ENCODE measurements at regions not wholly inside any gene's neighbourhood (a gene's known extent, or its start where the extent isn't known, plus 50 kb on each side); places are given as distances from the start of the nearest gene placed in this dataset.

DNA sequence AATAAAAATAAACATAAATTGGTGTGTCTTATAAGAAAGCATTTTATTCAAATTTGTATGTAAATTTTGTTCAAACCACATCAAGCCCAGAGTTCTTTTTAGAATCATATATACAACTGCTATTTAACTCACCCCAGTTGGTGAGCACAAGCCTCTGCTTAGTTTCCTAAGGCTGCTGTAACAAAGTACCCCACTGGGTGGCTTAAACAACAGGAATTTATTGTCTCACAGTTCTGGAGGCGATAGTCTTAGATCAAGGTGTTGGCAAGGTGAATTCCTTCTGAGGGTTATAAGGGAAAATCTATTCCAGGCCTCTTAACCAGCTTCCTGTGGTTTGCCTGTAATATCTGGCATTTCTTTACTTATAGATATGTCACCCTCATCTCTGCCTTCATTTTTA is 1133.5 kb downstream of the OLFM4 start:
- ChIA-PET CTCF (no interaction called here), POLR2A (no interaction called here)
- dilution Hi-C loops (cut with MboI; ENCODE audit: extremely low pct_ligation_motif_present, low sequenced_read_pairs): no loop called here
- Histone ChIP-seq H4K20me1 (replicated peaks; ENCODE audit: control insufficient read depth, extremely low read depth, insufficient read depth, low read length) (no peaks in the 10 kb centered on the region), H3K4me1 (ENCODE audit: control insufficient read depth, extremely low read depth, insufficient read depth, low read length) (no peaks in the 10 kb centered on the region), H3K4me3 (replicated peaks in 1 of 3; ENCODE audit: insufficient read depth in 1 of 3, low read depth in 1 of 3, low read length in 3 of 3) (no peak overlapping the region), H3K4me2 (ENCODE audit: insufficient read depth, low read length) (no peak overlapping the region), H3K9me3 (replicated peaks; ENCODE audit: control insufficient read depth, insufficient read depth, low read length) (no peaks in the 10 kb centered on the region), H3K9ac (replicated peaks; ENCODE audit: extremely low read depth, insufficient read depth, low read length) (no peak overlapping the region), H3K9me1 (replicated peaks; ENCODE audit: control insufficient read depth, extremely low read depth, insufficient read depth, low read length) (no peaks in the 10 kb centered on the region), H3K27ac (ENCODE audit: insufficient read depth, low read depth, low read length) (no peak overlapping the region), H3K27me3 (ENCODE audit: control insufficient read depth in 2 of 2, insufficient read depth in 2 of 2, low read length in 2 of 2) (no peaks in the 10 kb centered on the region), H2AFZ (ENCODE audit: low read depth, low read length) (no peak overlapping the region), H3K36me3 (ENCODE audit: control insufficient read depth in 2 of 2, extremely low read depth in 1 of 2, insufficient read depth in 2 of 2, low read length in 2 of 2) (no peaks in the 10 kb centered on the region), H3K79me2 (ENCODE audit: control insufficient read depth, insufficient read depth, low read length) (no peaks in the 10 kb centered on the region)
- no TSS peak for BruUV-seq (replicated peaks)
- intact Hi-C loops (cut with micrococcal nuclease): no loop called here
- no peak for TF ChIP-seq GATA2 (IDR thresholded peaks at IDR 0.05; ENCODE audit: insufficient read depth, insufficient read length, low read depth, low read length)
- no peak for TF ChIP-seq CTCF (IDR thresholded peaks at IDR 0.05; ENCODE audit: extremely low read depth in 1 of 2, insufficient read depth in 1 of 2, low read depth in 1 of 2, low read length in 2 of 2)
- TF ChIP-seq POLR2AphosphoS5 (IDR thresholded peaks at IDR 0.05; ENCODE audit: insufficient read depth, low read depth, low read length): no peak
- TF ChIP-seq POLR2A (IDR thresholded peaks at IDR 0.05; ENCODE audit: low read depth, low read length): no peak
- DNase-seq (ENCODE audit: low read depth, low spot score): no peak
- no peak for FAIRE-seq

DNA sequence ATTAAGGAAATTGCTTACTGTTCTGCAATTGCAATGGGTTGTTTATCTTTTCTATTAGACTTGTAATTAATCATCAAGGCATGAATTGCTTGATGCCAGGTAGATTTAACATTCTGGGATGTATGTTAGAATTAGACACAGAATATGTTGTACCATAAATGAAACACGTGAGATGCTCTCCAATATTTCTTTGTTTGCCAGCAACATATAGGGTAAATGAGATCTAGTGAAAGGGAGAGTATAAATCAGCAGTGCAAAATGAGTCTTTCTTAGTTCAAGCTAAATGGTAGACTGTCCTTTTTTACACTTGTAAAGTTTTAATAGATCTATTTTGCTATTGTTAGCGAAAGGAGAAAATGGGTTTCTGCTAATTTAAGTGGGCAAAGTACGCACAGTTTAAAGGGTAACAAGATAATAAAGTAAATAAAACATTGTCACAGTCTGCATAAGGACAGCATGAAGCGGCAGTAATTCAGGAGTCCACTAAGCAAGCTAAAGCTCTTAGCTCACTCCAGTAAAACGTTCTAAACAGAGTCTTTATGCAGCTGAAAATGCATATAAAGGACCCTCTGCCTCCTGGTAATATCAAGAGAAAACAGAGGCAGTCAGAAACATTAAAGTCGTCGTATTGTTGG is 1137.1 kb downstream of the OLFM4 start:
- BruUV-seq (replicated peaks): no TSS peak
- Histone ChIP-seq H3K27ac (ENCODE audit: insufficient read depth, low read depth, low read length) (no peak overlapping the region), H3K27me3 (ENCODE audit: control insufficient read depth in 2 of 2, insufficient read depth in 2 of 2, low read length in 2 of 2) (no peaks in the 10 kb centered on the region), H3K4me3 (replicated peaks in 1 of 3; ENCODE audit: insufficient read depth in 1 of 3, low read depth in 1 of 3, low read length in 3 of 3) (no peak overlapping the region), H3K4me1 (ENCODE audit: control insufficient read depth, extremely low read depth, insufficient read depth, low read length) (no peaks in the 10 kb centered on the region), H3K9me3 (replicated peaks; ENCODE audit: control insufficient read depth, insufficient read depth, low read length) (no peaks in the 10 kb centered on the region), H3K36me3 (ENCODE audit: control insufficient read depth in 2 of 2, extremely low read depth in 1 of 2, insufficient read depth in 2 of 2, low read length in 2 of 2) (no peaks in the 10 kb centered on the region), H3K4me2 (ENCODE audit: insufficient read depth, low read length) (no peak overlapping the region), H3K9me1 (replicated peaks; ENCODE audit: control insufficient read depth, extremely low read depth, insufficient read depth, low read length) (no peaks in the 10 kb centered on the region), H3K9ac (replicated peaks; ENCODE audit: extremely low read depth, insufficient read depth, low read length) (no peak overlapping the region), H3K79me2 (ENCODE audit: control insufficient read depth, insufficient read depth, low read length) (no peaks in the 10 kb centered on the region), H2AFZ (ENCODE audit: low read depth, low read length) (no peak overlapping the region), H4K20me1 (replicated peaks; ENCODE audit: control insufficient read depth, extremely low read depth, insufficient read depth, low read length) (no peaks in the 10 kb centered on the region)
- intact Hi-C loops (cut with micrococcal nuclease): no loop called here
- CTCF ChIA-PET: no interaction called here
- no peak for TF ChIP-seq MAX (IDR thresholded peaks at IDR 0.05; ENCODE audit: insufficient read depth, insufficient read length)
- TF ChIP-seq EZH2 (IDR thresholded peaks at IDR 0.05; ENCODE audit: borderline replicate concordance, low read depth, low read length, severe bottlenecking): no peak
- no peak for TF ChIP-seq POLR2A (IDR thresholded peaks at IDR 0.05; ENCODE audit: low read depth, low read length)
- TF ChIP-seq CTCF (IDR thresholded peaks at IDR 0.05; ENCODE audit: extremely low read depth in 1 of 2, insufficient read depth in 1 of 2, low read depth in 1 of 2, low read length in 2 of 2): no peak
- no peak for TF ChIP-seq JUN (IDR thresholded peaks at IDR 0.05; ENCODE audit: borderline replicate concordance, insufficient read depth, insufficient read length, low read depth)
- no peak for TF ChIP-seq MYC (IDR thresholded peaks at IDR 0.05; ENCODE audit: low read depth, low read length)
- POLR2A ChIA-PET: no interaction called here
- FAIRE-seq: no peak
- dilution Hi-C loops (cut with MboI; ENCODE audit: extremely low pct_ligation_motif_present, low sequenced_read_pairs): no loop called here
- no peak for DNase-seq (ENCODE audit: low read depth, low spot score)
